ENCODE measurements at regions not wholly inside any gene's neighbourhood (a gene's known extent, or its start where the extent isn't known, plus 50 kb on each side); places are given as distances from the start of the nearest gene placed in this dataset.
"Not testable (repeated sequence)": the region's sequence is repeated elsewhere in the genome, so short reads cannot be mapped to it uniquely, and the experiment has no call there.

GRCh38 chr21:33146467-33146866 lies 76.5 kb downstream of the OLIG1 start:
- TF ChIP-seq SUZ12 (IDR thresholded peaks at IDR 0.05) = no peak
- no peak for TF ChIP-seq LEF1 (IDR thresholded peaks at IDR 0.05; ENCODE audit: borderline replicate concordance)
- TF ChIP-seq ZNF384 (IDR thresholded peaks at IDR 0.05) = no peak
- no peak for TF ChIP-seq CTBP1 (IDR thresholded peaks at IDR 0.05; ENCODE audit: borderline replicate concordance)
- TF ChIP-seq ARNT (IDR thresholded peaks at IDR 0.05) = no peak
- no peak for TF ChIP-seq TARDBP (IDR thresholded peaks at IDR 0.05)
- TF ChIP-seq SP1 (IDR thresholded peaks at IDR 0.05) = no peak
- TF ChIP-seq FOXK2 (IDR thresholded peaks at IDR 0.05) = no peak
- TF ChIP-seq PKNOX1 (IDR thresholded peaks at IDR 0.05) = no peak
- no peak for TF ChIP-seq BHLHE40 (IDR thresholded peaks at IDR 0.05; ENCODE audit: borderline replicate concordance)
- no peak for TF ChIP-seq NFRKB (IDR thresholded peaks at IDR 0.05)
- TF ChIP-seq HDGF (IDR thresholded peaks at IDR 0.05; ENCODE audit: borderline replicate concordance) = no peak
- TF ChIP-seq L3MBTL2 (conservative IDR thresholded peaks at IDR 0.05) = no peak
- no peak for TF ChIP-seq FOXA1 (IDR thresholded peaks at IDR 0.05)
- TF ChIP-seq FOXM1 (IDR thresholded peaks at IDR 0.05; ENCODE audit: borderline replicate concordance) = no peak
- no peak for TF ChIP-seq ELF4 (IDR thresholded peaks at IDR 0.05)
- CTCF ChIA-PET = no interaction called here
- POLR2A ChIA-PET = no interaction called here
- DNase-seq (ENCODE audit: extremely low spot score) = no peak

DNA sequence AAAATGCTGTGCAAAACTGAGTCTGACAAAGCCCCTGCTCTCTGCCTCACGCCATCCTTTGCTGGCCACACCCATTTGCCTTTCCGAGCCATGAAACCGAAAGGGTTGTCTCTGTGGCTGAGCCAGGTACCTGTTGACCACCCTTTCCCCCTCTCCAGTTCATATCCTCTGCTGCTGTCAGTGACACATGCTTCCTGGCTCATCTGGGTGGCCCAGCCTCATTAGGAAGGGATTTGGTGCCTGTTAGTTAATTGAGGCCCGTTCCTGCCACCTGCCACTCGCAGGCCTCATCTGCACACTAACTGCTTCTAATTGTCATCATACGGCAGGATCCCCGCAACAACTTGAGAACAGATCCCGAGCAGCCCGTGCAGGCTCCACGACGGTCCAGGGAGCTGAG lies 79.2 kb downstream of the OLIG1 start:
- POLR2A ChIA-PET = no interaction called here
- TF ChIP-seq FOXM1 (IDR thresholded peaks at IDR 0.05; ENCODE audit: borderline replicate concordance) (no peak), FOXA1 (IDR thresholded peaks at IDR 0.05) (no peak), ZNF384 (IDR thresholded peaks at IDR 0.05) (no peak), LEF1 (IDR thresholded peaks at IDR 0.05; ENCODE audit: borderline replicate concordance) (no peak), TARDBP (IDR thresholded peaks at IDR 0.05) (no peak), ELF4 (IDR thresholded peaks at IDR 0.05) (no peak), SP1 (IDR thresholded peaks at IDR 0.05) (no peak), L3MBTL2 (conservative IDR thresholded peaks at IDR 0.05) (no peak), NFRKB (IDR thresholded peaks at IDR 0.05) (no peak), ARNT (IDR thresholded peaks at IDR 0.05) (no peak), HDGF (IDR thresholded peaks at IDR 0.05; ENCODE audit: borderline replicate concordance) (no peak), PKNOX1 (IDR thresholded peaks at IDR 0.05) (no peak), CTBP1 (IDR thresholded peaks at IDR 0.05; ENCODE audit: borderline replicate concordance) (no peak), SUZ12 (IDR thresholded peaks at IDR 0.05) (no peak), FOXK2 (IDR thresholded peaks at IDR 0.05) (no peak)
- CTCF ChIA-PET = no interaction called here
- no peak for DNase-seq (ENCODE audit: extremely low spot score)

DNA sequence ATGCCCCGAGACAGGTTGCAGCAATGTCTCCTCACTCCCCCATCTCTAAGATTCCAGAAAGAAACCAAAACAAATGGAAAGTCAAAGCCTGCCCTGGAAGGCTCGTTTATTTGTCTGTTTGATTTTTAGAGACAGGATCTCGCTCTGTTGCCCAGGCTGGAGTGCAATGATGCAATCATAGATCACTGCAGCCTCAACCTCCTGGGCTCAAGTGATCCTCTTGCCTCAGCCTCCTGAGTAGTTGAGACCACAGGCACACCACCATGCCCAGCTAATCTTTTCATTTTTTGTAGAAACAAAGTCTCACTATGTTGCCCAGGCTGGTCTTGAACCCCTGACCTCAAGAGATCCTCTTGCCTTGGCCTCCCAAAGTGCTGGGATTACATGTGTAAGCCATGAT lies 78.8 kb upstream of the IFNAR2 start:
- CTCF ChIA-PET; POLR2A ChIA-PET; DNase-seq (ENCODE audit: extremely low spot score): not testable (repeated sequence)

GRCh38 chr21:33151941-33152731 lies 77.6 kb upstream of the IFNAR2 start:
- CTCF ChIA-PET = no interaction called here
- DNase-seq (ENCODE audit: extremely low spot score) = no peak

DNA sequence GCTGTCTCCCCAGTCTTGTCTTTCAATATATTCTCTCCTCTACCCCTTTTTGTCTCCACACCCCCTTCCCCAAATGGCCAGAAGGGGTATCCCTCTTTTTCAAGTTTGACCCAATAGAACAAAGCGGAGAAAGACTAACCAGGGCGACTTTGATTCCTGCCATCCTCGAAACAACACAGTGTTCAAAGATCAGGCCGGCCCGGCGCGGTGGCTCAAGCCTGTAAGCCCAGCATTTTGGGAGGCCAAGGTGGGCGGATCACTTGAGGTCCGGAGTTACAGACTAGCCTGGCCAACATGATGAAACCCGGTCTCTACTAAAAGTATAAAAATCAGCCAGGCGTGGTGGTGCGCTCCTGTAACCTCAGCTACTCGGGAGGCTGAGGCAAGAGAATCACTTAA lies 77.0 kb upstream of the IFNAR2 start:
- TF ChIP-seq L3MBTL2 (conservative IDR thresholded peaks at IDR 0.05) = no peak
- no peak for TF ChIP-seq FOXM1 (IDR thresholded peaks at IDR 0.05; ENCODE audit: borderline replicate concordance)
- no peak for TF ChIP-seq ZNF384 (IDR thresholded peaks at IDR 0.05)
- TF ChIP-seq TARDBP (IDR thresholded peaks at IDR 0.05) = no peak
- no peak for TF ChIP-seq NFRKB (IDR thresholded peaks at IDR 0.05)
- no peak for TF ChIP-seq SUZ12 (IDR thresholded peaks at IDR 0.05)
- TF ChIP-seq ELF4 (IDR thresholded peaks at IDR 0.05) = no peak
- TF ChIP-seq PKNOX1 (IDR thresholded peaks at IDR 0.05) = no peak
- no peak for TF ChIP-seq HDGF (IDR thresholded peaks at IDR 0.05; ENCODE audit: borderline replicate concordance)
- TF ChIP-seq BHLHE40 (IDR thresholded peaks at IDR 0.05; ENCODE audit: borderline replicate concordance) = no peak
- no peak for TF ChIP-seq SP1 (IDR thresholded peaks at IDR 0.05)
- no peak for TF ChIP-seq LEF1 (IDR thresholded peaks at IDR 0.05; ENCODE audit: borderline replicate concordance)
- TF ChIP-seq FOXA1 (IDR thresholded peaks at IDR 0.05) = no peak
- no peak for TF ChIP-seq CTBP1 (IDR thresholded peaks at IDR 0.05; ENCODE audit: borderline replicate concordance)
- no peak for TF ChIP-seq FOXK2 (IDR thresholded peaks at IDR 0.05)
- ChIA-PET POLR2A (no interaction called here), CTCF (no interaction called here)
- no peak for DNase-seq (ENCODE audit: extremely low spot score)

More at GRCh38 chr21:33151941-33152731, 77.6 kb upstream of the IFNAR2 start:
- TF ChIP-seq SP1 (IDR thresholded peaks at IDR 0.05) = no peak
- TF ChIP-seq SUZ12 (IDR thresholded peaks at IDR 0.05) = no peak
- TF ChIP-seq CTBP1 (IDR thresholded peaks at IDR 0.05; ENCODE audit: borderline replicate concordance) = no peak
- TF ChIP-seq NFRKB (IDR thresholded peaks at IDR 0.05) = no peak
- TF ChIP-seq HDGF (IDR thresholded peaks at IDR 0.05; ENCODE audit: borderline replicate concordance) = no peak
- TF ChIP-seq L3MBTL2 (conservative IDR thresholded peaks at IDR 0.05) = no peak
- no peak for TF ChIP-seq ZNF384 (IDR thresholded peaks at IDR 0.05)
- no peak for TF ChIP-seq FOXK2 (IDR thresholded peaks at IDR 0.05)
- TF ChIP-seq FOXA1 (IDR thresholded peaks at IDR 0.05) = no peak
- TF ChIP-seq FOXM1 (IDR thresholded peaks at IDR 0.05; ENCODE audit: borderline replicate concordance) = no peak
- no peak for TF ChIP-seq TARDBP (IDR thresholded peaks at IDR 0.05)
- POLR2A ChIA-PET = no interaction called here

DNA sequence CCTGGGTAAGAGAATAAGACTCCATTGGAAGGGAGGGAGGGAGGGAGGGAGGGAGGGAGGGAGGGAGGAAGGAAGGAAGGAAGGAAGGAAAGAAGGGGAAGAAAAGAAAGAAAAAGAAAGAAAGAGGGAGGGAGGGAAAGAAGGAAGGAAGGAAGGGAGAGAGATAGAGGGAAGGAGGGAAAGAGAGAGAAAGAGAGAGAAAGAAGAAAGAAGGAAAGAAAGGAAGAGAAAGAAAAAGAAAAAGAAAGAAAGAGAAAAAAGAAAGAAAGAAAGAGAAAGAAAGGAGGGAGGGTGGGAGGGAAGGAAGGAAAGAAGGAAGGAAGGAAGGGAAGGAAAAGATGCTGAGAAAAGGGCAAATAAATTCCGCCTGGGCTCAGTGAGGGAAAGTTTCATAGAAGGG lies 74.7 kb upstream of the IFNAR2 start:
- CTCF ChIA-PET = no interaction called here
- TF ChIP-seq SP1 (IDR thresholded peaks at IDR 0.05) = no peak
- POLR2A ChIA-PET = no interaction called here
- no peak for DNase-seq (ENCODE audit: extremely low spot score)

All from HEK293T (cell line).